Hindlimb muscle (tissue), 1 donor: ENCODE measurements at regions not wholly inside any gene's neighbourhood (a gene's known extent, or its start where the extent isn't known, plus 50 kb on each side); places are given as distances from the start of the nearest gene placed in this dataset.
"Not testable (repeated sequence)": the region's sequence is repeated elsewhere in the genome, so short reads cannot be mapped to it uniquely, and the experiment has no call there.

ENCODE experiments used
- DNase-seq: peaks from one replicate; pipeline ENCODE4 v3.0.0-alpha.2; 2013

DNA sequence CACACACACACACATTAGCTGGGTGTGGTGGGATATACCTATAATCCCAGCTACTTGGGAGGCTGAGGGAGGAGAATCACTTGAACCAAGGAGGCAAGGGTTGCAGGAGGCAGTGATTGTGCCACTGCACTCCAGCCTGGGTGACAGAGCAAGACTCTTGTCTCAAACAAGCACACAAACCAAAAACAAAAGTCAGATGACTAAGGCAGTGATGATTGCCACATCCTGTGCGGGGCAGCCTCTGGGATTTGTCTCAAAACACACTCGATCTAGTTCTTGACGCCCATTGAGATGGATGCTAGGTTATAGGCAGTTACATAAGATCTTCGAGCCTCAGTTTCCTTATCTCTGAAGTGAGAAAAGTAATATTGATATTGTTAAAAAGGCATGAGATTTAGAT, 57.8 kb upstream of the NBPF8 start:
- not testable (repeated sequence) for DNase-seq

DNA sequence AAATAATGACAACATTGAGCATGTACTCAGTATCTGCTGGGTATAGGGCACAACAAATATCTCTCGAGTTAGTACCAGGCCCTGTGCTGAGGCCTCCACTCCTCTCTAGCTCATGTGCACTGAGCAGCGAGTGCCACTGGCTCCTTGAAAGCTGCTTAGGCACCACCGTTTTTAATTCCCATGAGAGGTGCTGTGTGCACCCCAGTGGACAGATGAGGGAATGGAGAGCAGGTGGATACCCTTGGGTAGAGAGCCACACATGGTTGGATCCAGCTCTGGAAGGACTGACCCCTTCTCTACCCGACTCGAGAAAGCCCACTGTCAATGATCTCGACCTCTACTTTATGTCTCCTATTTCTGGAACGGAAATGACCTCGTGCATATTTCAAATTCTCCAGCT, 58.7 kb upstream of the NBPF8 start:
- not testable (repeated sequence) for DNase-seq

DNA sequence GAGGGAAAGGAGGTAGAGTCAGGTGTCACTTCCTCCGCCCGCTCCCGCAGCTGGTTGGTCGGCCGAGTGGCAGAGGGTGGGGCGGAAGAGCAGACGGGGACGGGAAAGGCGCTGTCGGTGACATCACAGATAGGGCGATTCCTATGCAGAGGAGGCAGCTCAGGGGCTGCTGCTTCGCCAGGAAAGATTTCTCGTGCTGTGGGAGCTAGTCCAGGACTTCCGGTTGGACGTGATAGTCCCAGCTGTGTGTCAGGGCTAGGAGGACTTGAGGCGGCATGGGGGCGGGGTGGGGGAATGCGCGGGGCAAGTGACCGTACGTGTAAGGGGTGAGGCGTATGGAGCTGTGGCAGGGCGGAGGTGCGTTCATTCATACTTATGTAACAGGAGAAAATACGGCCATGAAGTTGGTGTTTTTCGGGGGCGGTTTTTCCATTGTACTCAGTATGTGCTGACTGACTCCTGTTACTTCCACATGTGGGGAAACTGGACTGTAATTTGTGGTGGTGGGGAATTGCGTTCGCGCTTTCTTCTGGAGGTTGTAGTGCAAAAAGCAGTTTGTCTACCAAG, 60.1 kb upstream of the NBPF8 start:
- peak; percentile 54 for DNase-seq

DNA sequence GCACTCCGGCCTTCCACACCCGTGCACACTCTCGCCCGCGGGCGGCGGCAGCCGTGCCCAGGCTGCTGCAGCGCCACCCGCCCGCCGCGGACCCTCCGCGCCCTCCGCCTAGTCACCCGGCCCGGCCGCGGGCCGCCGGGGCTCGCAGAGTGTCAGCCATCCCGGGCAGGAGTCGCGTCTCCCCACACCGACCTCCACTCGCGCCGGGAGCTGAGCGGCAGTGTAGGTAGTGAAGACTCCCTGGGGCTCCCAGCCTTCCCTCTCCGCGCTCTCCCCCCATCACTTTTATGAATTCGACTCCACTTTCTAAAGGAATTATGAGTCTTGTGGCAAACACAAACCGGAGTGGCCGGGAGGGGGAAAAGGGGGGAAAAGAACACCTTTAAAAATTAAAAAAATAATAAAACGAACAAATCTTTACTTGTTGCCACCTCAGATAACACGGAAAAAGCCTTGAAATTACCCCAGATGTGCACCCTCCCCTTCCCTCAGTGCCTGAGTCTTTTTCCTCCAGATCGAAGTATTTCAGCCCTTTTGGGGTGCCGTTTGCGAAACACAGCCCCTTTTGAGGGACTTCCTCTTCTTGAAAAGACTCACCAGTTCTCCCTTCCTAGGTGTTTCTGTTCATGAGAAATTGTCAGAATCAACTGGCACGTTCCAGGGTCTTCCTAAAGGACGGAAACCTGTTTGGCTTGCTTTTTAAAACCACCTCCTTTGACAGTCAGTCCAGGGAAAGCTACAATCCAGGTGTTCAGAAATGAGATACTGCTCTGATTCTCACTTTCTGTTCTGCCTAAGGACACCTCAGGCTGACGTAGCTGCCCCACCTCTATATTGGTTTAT, 72.4 kb upstream of the NBPF8 start:
- not testable (repeated sequence) for DNase-seq

DNA sequence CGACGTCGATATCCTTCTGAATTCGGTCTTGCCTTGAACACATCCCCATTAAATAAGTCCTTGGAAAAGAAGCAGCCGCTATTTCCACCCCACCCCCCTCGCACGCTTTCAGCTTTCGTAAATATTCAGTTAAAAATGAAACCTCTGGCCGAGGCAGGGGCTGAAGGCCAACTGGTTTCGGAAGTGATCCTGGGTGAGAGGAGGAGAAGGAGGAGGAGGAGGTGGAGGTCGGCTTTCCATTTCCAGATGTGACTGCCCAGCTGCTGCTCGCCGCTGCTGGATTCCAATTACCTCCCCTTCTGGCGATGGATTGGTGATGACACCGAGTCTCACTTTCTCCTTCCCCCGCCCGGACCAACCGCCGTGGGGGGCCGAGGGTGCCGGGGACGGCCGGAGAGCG, 73.1 kb upstream of the NBPF8 start:
- peak; percentile 40 for DNase-seq

DNA sequence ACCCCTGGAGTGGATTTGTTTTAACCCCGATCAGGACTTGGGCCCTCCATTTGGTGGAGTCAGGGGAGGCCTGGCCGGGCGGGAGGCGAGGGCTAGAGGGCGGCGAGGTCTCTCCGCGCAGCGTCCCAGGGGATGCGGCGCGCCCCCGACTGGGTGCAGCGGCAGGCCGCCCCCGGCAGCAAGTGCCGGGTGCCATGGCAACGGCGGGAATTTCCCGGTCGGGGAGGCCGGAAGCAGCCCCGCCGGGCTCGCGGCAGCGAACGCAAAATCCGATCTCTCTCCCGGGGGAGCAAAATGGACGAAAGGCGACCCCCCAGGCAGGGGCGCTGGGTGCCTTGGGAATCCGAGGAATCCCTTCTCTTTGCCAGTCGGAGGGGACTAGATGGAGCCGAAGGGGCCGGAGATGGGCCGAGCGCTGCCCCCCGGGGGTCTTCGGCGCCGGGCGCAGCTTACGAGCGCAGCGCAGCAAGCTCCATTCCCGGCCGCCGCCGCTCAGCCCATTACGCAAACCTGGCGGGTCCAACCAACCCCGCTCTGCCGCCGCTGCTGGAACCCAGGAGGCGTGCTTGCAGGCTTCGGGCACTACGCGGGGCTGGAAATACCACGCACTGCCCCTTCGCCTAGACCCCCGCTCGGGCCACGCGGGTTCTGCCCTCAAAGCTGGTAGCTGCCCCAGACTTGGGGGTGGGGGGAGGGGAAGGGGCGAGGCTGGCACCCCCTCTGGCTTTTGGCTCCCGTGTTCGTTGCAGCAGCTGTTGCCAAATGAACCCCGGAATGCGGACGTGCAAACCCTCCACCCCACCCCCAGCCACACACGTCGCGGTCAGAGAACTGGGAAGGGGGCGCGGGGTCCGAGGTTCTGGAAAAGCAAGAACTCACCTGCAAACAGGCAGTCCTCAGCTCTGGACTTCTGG, 73.7 kb upstream of the NBPF8 start:
- DNase-seq = not testable (repeated sequence)

DNA sequence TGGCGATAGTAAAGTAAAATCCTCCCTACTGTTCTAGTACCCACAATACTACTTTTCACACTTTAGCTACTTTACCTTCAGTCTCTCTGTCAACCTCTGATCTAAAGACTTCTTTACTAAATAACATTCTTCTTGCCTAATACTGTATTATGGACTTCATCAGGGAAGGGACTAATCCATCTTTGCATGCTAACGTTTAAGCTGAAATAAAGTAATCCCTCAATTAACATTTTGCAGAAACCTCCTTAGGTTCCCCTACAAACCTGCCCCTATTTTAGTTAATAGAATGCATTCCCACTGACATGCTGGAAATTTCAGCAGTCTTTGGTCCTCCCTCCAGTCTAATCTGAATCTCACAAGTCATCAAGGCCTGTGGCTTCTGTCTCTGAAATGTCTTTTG, 99.1 kb upstream of the NBPF8 start:
- not testable (repeated sequence) for DNase-seq

DNA sequence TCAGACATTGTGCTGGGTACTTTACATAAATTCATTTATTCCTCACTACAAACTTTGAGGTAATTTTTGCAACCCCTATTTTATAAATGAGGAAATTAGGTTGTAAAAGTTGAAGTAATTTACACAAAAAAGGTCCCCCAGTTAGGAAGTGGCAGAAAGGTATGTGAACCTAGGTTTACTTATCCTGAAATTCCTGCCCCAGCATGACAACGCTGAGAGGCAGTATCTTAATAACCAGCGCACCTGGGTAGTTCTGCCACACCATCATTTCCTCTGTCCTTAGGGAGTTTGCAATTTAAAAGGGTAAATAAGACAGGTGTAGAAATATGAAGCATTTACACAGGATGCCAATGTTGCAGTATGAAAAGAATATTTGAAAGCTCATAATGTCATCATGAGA, 102.9 kb upstream of the NBPF8 start:
- DNase-seq = not testable (repeated sequence)

DNA sequence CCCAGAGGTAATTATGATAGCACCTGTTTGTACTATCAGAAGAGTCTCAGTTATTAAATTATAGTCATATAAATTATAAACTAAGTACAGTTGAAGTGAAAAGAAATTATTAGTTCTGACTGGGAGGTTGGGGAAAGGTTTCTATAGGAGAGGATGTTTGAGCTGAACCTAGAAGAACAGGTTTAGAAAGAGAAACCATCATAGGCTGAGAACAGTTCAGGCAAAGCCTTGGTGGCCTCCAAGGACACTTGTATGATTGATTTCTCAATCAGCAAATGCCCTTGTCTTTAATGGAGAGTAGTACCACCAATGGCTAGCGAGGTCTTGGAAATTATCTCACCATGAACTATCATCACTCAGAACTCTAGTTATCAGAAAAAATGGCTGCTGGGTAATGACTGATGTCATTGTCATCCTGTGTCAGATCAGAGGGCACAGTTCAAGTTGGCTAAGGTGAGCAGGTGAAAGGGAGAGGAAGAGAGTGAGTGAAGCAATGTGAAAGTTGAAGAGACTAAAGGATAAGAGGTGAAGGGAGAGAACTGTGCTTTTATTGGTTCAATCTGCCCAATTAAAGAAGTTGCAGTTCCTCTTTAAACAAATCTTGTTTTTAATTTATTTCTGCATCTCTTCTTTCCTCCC, 105.8 kb upstream of the NBPF8 start:
- not testable (repeated sequence) for DNase-seq

DNA sequence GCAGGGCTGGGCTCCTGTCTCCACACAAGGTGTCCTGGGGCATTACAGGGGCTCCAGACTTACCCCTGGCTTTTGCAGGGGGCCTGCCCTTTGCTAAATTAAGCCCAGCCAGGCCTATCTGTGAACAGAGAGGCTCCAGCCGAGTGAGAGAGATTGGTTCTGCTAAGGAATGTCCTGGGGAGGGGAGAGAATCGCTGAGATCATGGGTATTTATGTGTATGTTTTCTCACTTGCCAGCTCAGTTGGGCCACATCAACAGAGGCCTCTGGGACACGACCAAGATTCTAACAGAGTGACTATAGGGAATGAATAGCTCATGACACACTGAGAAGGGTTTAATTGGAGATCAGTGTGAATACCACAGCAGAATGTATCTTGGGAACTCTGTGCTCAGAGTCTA, 109.8 kb upstream of the NBPF8 start:
- not testable (repeated sequence) for DNase-seq

DNA sequence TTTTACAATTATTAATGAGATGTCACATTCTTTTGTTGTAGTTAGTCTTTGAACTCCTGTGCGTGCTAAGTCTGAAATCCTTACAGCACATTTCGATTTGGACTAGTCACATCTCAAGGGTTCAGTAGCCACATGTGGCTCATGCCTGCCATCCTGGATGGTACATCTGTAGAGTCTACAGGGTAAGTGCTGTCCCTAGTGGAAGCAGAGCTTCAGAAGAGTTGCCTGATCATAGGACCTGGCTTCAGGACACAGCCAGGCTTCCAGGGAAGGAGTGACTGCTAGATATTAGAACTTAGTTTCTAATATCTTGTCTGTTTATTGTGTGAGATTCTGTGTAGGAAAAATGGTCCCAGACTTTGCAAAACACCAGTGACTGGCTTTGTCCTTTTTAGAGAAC, 110.5 kb upstream of the NBPF8 start:
- not testable (repeated sequence) for DNase-seq

DNA sequence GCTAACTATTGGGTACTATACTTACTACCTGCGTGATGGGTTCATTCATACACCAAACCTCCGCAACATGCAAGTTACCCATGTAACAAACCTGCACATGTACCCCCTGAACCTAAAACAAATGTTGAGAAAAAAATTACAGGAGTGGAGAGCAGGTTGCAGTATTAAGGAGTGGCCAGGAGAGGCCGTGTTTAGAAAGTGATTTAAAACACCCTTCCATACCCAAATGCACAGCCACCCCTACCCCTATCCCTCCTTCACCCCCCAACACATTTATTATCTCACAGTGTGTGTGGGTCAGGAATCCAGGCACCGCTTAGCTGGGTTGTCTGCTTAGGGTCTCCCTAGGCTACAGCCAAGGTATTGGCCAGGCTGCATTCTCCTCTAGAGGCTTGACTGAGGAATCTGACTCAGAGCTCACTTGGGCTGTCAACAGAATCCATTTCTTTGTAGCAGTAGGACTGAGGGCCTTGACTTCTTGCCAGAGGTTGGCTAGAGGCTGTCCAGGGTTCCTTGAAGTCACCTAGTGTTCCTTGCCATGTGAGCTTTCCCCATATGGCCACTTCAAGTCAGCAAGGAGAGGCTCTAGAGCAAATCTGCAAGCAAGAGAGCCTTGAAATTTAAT, 115.3 kb upstream of the NBPF8 start:
- DNase-seq = not testable (repeated sequence)

DNA sequence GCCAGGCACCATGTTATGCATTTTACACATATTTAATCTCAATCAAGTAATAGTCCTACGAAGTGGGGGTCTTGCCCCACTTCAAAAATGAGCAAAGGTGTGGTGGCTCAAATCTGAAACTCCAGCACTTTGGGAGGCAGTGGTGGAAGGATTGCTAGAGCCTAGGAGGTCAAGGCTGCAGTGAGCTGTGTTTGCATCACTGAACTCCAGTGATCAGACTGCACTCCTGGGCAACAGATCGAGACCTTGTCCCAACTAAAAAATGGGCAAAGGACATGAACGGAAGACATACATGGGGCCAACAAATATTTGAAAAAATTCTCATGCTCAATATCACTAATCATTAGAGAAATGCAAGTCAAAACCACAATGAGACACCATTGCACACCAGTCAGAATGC, 116.3 kb upstream of the NBPF8 start:
- DNase-seq = not testable (repeated sequence)

DNA sequence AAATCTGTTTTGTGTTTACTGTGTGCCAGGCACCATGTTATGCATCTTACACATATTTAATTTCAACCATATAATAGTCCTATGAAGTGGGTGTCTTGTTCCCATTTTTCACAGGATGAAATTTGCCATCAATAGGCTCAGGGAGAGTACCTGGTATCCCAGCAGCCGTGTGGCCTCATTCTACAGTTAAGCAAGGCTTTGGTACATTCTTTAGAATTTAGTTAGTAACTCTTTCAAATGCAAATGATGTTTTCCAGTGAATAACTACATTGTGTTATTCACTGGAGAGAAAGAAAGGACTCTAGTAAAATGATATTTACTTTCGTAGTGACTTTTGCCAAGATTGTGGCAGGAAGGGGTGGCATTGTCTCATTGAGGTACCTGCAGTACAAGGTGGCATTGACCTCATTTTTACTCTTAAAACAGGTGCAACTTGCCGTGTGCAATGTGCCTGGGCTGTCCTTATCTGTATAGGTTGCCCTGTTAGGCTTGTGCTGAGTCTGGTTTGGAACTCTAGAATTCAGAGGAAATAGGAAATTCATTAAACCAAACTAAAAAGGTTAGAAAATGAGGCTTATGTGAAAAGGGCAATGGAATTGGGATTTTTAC, 117.4 kb upstream of the NBPF8 start:
- DNase-seq = not testable (repeated sequence)

DNA sequence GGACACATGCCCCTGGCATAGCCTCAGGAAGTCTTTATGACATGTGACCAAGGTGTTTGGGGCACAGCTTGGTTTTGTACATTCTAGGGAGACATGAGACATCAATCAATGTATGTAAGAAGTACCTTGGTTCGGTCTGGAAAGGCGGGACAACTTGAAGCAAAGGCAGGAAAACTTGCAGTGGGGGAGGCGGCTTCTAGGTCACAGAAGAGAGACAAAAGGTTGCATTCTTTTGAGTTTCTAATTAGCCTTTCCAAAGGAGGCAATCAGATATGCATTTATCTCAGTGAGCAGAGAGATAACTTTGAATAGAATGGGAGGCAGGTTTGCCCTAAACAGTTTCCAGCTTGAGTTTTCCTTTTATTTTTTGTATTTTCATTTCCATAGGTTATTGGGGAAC, 113.8 kb upstream of the SEC22B start:
- DNase-seq = not testable (repeated sequence)

DNA sequence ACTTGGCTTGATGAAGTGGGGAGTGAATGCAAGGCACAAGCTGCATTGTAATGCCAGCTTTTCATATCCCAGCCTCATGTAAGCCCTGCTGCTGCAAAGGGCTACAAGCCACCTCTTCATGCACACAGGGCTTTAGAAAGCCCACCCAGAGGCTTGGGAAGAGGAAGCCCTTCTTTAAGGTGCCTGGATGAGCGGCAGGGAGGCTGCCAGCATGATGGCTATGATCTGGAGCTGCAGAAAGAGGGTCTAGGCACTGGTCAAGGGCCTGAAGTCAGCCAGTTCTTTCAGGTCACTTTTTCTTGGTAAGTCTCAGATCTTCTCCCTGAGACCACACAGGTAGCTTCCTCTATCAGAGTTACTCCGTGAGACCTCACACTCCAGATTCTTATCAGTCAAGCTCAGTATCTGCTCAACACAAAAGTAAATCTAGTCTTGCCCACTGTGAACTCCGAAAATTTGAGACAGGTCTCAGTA, 113.3 kb upstream of the SEC22B start:
- DNase-seq = not testable (repeated sequence)

DNA sequence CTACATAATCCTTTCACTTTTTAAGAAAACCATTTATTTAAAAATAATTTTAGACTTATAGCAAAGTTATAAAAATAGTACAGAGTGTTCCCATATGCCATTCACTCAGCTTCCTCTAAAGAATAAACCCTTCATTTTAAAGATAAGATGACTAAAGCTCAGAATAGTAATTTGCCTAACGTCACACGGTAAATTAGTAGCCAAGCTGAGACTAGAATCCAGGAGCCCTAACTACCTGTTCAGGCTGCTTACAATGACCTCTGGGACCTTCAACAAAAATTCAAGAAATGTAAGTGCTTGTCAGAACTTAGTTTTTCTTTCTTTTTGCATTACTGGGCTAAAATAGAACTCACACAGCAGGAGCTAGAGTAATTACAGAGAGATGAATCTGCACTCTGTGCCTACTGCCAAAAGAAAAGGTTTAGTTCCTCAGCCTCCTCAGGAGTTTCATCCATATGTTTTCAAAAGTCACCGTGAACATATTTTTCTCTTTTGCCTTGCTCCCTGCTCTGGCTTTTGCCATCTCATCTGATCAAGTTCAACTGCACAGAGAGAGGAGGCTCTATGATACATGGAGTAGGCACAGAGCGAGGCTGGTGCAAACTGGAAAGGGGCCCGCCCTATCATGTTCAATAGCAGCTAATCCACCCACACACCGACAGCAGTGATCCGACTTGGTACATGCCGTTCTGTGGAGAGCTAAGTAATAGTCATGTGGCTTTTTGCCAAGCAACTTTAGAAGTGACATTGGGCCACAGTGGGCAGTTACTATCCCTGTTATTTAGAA, 112.7 kb upstream of the SEC22B start:
- DNase-seq = not testable (repeated sequence)

DNA sequence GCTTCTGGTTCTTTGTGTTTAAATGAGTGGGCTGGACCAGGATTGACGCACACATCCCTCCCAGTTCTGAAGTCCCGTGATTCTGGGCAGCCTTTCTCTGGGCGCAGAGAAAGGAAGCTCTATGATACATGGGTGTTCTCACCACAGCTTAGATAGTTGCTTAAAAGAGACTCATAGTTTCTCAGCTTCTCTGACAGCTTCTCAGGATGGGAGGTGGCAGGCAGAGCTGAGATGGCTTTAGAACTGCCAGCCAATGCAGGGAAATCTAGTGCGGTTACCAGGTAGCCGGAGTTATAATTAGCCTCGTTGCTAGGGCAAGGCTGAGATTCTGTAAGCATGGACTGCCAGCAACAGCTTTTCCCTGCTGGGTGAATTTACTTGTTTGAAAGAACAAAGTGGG, 111.8 kb upstream of the SEC22B start:
- DNase-seq = not testable (repeated sequence)

DNA sequence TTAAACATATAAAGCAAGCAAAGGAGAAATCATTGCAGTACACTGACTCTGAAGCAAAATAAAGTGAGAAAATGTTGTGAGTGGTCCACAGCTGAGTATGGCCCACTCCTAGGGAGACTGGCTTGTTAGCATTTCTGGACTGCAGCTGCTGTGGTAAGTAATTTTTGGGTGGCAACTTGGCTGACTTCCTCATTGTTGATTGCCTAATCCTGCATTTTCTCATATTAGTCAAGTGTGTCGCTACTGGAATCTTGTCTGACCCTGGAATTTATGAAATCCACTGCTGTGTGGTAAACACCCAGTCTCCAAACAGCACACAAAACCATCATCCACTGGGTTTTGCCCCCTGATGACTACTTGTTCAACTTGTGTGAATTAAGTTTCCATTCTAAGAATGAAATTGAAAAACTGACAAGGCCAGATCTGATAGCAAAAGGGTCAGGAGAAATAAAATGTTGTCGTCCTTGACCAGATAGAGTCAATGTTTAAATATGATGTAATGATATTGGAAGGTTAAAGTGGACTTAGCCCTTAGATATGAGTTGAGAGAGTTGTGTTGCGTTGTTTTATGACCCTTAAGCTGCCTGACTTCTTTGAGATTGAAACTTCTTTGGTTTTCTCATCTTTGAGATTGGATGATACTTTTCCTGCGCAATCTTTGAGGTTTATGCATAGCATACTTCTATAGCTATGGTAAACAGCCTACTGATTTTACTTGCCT, 106.6 kb upstream of the SEC22B start:
- DNase-seq = not testable (repeated sequence)

DNA sequence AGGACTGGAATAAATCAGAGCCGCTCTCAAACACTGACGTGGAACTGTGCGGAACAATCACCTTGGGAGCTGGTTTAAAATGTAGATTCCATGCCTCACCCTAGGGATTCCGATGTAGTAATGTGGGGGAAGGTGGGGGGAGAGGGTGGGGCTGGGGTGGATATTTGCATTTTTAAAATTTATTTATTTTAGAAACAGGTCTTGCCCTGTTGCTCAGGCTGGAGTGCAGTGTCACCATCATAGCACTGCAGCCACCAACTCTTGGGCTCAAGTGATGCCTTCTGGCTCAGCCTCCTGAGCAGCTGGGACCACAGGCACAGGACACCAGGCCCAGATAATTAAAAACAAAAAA, 101.9 kb upstream of the SEC22B start:
- DNase-seq = not testable (repeated sequence)
